Calu3 (cell line): ENCODE measurements at regions not wholly inside any gene's neighbourhood (a gene's known extent, or its start where the extent isn't known, plus 50 kb on each side); places are given as distances from the start of the nearest gene placed in this dataset.
"Not testable (repeated sequence)": the region's sequence is repeated elsewhere in the genome, so short reads cannot be mapped to it uniquely, and the experiment has no call there.

ENCODE experiments used
- BruUV-seq: library from RNA; stranded (reverse); fragments of 400-500 nt; replicated peaks from 2 replicates; lab custom pipeline; 2021; lab: Mats Ljungman, UMichigan
- CTCF ChIA-PET: fragments of 300-600 bp; sonication (Branson Sonifier 250); formaldehyde crosslinking; loops from one replicate; lab custom pipeline; 2022; ENCODE audit warnings: antibody characterized with exemption; lab: Charles Lee
- DNase-seq: peaks from one replicate; pipeline ENCODE4 v3.0.0; 2022
- H3K27ac Mint-ChIP-seq: one replicate; pipeline ENCODE4 v1.8.0; 2022; ENCODE audit warnings: mixed read lengths; ENCODE audit not compliant: unreplicated experiment
- H3K27me3 Mint-ChIP-seq: one replicate; pipeline ENCODE4 v1.8.0; 2022; ENCODE audit warnings: mixed read lengths; ENCODE audit not compliant: unreplicated experiment
- H3K36me3 Mint-ChIP-seq: one replicate; pipeline ENCODE4 v1.8.0; 2022; ENCODE audit warnings: mild to moderate bottlenecking, moderate library complexity, mixed read lengths; ENCODE audit not compliant: insufficient read depth, unreplicated experiment
- H3K4me1 Mint-ChIP-seq: one replicate; pipeline ENCODE4 v1.8.0; 2022; ENCODE audit warnings: mild to moderate bottlenecking, low read depth, mixed read lengths; ENCODE audit not compliant: unreplicated experiment
- H3K4me3 Mint-ChIP-seq: one replicate; pipeline ENCODE4 v1.8.0; 2022; ENCODE audit warnings: mild to moderate bottlenecking, low read depth, moderate library complexity, mixed read lengths; ENCODE audit not compliant: unreplicated experiment
- H3K9me3 Mint-ChIP-seq: one replicate; pipeline ENCODE4 v1.8.0; 2022; ENCODE audit warnings: low read depth, mixed read lengths; ENCODE audit not compliant: unreplicated experiment
- CTCF ChIP-seq: fragments of 200-600 bp; IDR thresholded peaks from one replicate; pipeline ENCODE4 v1.8.0; 2022; ENCODE audit warnings: antibody characterized with exemption; ENCODE audit not compliant: unreplicated experiment
- intact Hi-C: fragments of 100-400 bp; cut with micrococcal nuclease; formaldehyde crosslinking; loops from one replicate; pipeline ENCODE4 v1.10.0; 2022; ENCODE audit not compliant: unreplicated experiment

DNA sequence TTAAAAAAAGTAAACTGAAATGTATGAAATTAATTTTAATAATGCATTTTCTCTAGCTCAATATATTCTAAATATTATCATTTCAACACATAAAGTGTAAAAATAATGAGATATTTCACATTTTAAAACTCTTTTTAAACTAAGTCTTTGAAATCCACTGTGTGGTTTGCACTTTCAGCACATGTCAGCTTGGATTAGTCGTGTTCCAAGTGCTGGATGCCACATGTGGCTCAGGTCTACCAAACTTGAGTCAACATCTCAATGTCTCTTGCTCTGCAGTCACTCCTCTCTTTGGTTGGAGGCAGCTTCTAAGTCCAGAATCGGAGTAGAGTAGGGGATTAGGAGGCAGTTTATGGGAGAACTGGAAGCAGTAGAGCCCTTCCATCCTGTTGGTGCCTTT is 173.7 kb upstream of the ANKRD55 start:
- H3K36me3 Mint-ChIP-seq = no peaks in the 10 kb centered on the region
- CTCF ChIA-PET = interaction anchor here (0.6 to 1.0 kb wide), 2 partner anchors 23 to 417 kb away, joined by 3 to 4 read pairs; no protein-coding TSS in a partner anchor
- TF ChIP-seq CTCF = no peak

DNA sequence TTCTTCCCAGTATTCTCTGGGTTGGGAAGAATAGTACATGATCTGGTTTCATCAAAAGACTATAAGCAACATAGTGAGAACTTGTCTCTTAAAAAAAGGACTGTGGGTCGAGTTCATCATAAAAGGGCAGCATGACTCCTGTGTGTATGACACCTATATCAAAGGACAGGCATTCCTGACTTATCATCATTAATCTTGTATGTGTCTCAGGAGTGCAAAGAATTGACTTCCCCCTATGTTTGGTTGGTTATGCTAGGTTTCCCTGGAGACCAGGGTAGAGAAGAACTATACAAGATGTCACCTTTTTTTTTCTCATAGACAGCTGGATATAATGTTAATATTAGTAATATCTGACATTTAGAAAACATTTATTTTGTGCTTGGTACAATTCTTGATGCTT is 173.1 kb upstream of the ANKRD55 start:
- no peak overlapping the region for H3K4me3 Mint-ChIP-seq
- no peaks in the 10 kb centered on the region for H3K9me3 Mint-ChIP-seq
- no peak for DNase-seq
- peaks cover 57% of the 10 kb centered on the region for H3K4me1 Mint-ChIP-seq
- H3K36me3 Mint-ChIP-seq = no peaks in the 10 kb centered on the region
- TF ChIP-seq CTCF = no peak
- no TSS peak for BruUV-seq
- H3K27ac Mint-ChIP-seq = no peak overlapping the region
- intact Hi-C loops = loop anchor here (5.0 kb wide), 2 partner anchors 49 to 134 kb away; no protein-coding TSS in a partner anchor
- no peaks in the 10 kb centered on the region for H3K27me3 Mint-ChIP-seq
- CTCF ChIA-PET = interaction anchor here (0.6 to 1.1 kb wide), 3 partner anchors 23 to 732 kb away, joined by 3 to 8 read pairs (median 4); no protein-coding TSS in a partner anchor

More for the DNA sequence above, 173.7 kb upstream of the ANKRD55 start:
- Mint-ChIP-seq H3K27ac (peak overlapping the region; percentile 49), H3K27me3 (no peaks in the 10 kb centered on the region), H3K9me3 (no peaks in the 10 kb centered on the region), H3K4me1 (peaks cover 63% of the 10 kb centered on the region), H3K4me3 (no peak overlapping the region)
- no TSS peak for BruUV-seq
- DNase-seq = no peak
- intact Hi-C loops = loop anchor here (5.0 kb wide), 2 partner anchors 50 to 135 kb away; no protein-coding TSS in a partner anchor

DNA sequence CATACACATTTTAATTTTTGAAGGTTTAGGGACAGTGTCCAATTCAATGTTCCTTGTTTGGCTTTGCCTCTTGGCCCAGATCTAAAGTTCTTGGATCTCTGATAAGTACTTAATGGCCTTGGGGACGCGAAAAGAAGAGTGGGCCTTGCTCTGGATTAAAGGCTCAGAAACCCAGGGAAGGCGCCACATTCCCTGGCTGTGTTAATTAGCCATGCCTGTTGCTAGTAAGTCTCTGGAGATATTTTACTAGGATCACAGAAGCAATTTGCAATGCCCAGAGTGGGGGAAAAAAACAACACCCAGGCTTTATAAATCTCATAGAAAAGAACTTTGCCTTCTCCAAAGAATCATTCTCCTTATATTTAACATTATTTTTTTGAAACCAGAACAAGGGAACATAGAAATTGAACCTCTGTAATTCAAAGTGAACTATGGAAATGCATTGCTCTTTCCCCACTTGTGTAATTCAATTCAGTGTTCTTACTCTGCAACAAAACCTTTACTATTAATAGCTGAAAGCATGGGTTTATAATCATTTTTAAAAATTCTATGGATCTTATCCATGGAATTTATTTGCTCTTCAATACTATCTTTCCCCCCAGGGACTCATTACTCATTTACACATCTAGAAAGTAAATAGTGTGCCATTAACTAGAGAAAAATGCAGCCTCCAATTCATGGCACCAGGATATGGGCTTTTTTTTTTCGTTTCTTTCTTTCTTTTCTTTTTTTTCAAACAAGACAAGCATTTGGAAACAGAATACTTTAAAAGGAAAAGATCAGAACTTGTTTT is 172.2 kb upstream of the ANKRD55 start:
- Mint-ChIP-seq H3K4me3 (no peak overlapping the region), H3K27ac (peak overlapping the region; percentile 14), H3K27me3 (no peaks in the 10 kb centered on the region), H3K36me3 (no peaks in the 10 kb centered on the region), H3K9me3 (no peaks in the 10 kb centered on the region), H3K4me1 (peaks cover 63% of the 10 kb centered on the region)
- DNase-seq = no peak
- no TSS peak for BruUV-seq
- CTCF ChIA-PET = interaction anchor here (0.6 to 1.1 kb wide), 2 partner anchors 33 to 74 kb away, joined by 3 read pairs; no protein-coding TSS in a partner anchor
- no peak for TF ChIP-seq CTCF
- intact Hi-C loops = loop anchor here (5.0 kb wide), 2 partner anchors 48 to 133 kb away; no protein-coding TSS in a partner anchor

DNA sequence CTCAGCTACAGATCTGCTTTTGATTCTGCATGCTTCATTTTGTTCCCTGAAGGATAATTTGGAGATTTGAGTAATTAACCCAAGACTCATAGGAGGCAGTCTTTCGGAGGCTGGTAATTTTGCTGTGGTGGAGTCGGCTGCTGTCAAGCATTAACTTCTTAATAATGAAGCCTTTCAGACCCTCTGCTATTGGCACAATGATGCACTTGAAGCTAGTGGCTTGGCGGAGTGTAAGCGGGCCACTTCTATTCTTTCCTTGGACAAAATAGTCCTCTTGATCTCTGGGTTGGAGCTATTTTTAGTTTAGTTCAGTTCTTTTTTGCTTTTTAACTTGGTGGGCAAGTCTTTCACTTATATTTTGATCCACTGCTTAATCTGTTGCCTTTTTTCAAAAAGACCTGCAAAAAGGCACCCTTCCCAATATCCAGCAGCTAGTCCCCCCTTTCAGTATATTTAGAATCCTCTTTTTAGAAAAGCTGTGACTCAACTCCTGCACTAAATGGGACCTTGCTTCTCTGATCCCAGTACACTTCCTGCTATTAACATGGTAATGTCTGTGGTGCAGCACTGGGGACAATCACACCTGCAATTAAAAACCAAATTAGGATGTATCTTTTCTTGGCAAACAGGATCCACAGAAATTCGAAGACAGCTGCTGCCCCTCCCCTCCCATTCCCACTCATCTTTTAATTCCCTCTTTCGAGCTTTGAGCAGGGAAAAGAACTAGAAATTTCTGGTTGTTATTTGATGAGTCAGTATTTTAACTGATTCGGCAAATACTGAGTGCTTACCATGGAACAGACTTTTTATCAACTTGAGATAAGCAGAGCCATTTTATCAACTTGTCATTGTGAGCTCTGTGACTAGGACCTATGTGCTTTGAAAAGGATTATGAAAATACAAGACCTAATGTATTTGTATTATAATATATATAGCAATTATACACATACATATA is 169.4 kb upstream of the ANKRD55 start:
- CTCF ChIA-PET = interaction anchor here (1.0 kb wide), 1 partner anchor 12 kb away, joined by 5 read pairs; no protein-coding TSS in a partner anchor
- no peak for TF ChIP-seq CTCF

DNA sequence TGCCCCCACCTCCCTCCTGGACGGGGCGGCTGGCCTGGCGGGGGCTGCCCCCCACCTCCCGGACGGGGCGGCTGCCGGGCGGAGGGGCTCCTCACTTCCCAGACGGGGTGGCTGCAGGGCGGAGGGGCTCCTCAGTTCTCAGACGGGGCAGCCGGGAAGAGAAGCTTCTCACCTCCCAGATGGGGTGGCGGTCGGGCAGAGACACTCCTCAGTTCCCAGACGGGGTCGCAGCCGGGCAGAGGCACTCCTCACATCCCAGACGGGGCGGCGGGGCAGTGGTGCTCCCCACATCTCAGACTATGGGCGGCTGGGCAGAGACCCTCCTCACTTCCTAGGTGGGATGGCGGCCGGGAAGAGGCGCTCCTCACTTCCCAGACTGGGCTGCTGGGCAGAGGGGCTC is 164.7 kb upstream of the ANKRD55 start:
- Mint-ChIP-seq H3K9me3 (peaks cover 12% of the 10 kb centered on the region), H3K4me1 (peaks cover 29% of the 10 kb centered on the region)
- H3K27me3 Mint-ChIP-seq, H3K27ac Mint-ChIP-seq, H3K36me3 Mint-ChIP-seq, DNase-seq, BruUV-seq, CTCF ChIA-PET, H3K4me3 Mint-ChIP-seq, intact Hi-C loops: not testable (repeated sequence)

More for the DNA sequence above, 169.4 kb upstream of the ANKRD55 start:
- no peak for DNase-seq
- intact Hi-C loops = no loop called here
- Mint-ChIP-seq H3K4me3 (no peak overlapping the region), H3K36me3 (no peaks in the 10 kb centered on the region), H3K9me3 (no peaks in the 10 kb centered on the region), H3K27ac (no peak overlapping the region), H3K4me1 (peaks cover 48% of the 10 kb centered on the region), H3K27me3 (no peaks in the 10 kb centered on the region)
- no TSS peak for BruUV-seq
